GM12878 (cell line): ENCODE measurements at regions not wholly inside any gene's neighbourhood (a gene's known extent, or its start where the extent isn't known, plus 50 kb on each side); places are given as distances from the start of the nearest gene placed in this dataset.
A peak's percentile ranks its signal among the peaks of the same experiment; 100 is the strongest.

ENCODE experiments used
- ATAC-seq: fragments of 200-7000 bp; cut with Tn5 transposase; 3 replicates; pipeline ENCODE4 v1.9.1; 2020; ENCODE audit warnings: mild to moderate bottlenecking, moderate library complexity
- BruUV-seq: library from RNA; stranded (reverse); fragments of 400-500 nt; replicated peaks from 2 replicates; lab custom pipeline; 2021; lab: Mats Ljungman, UMichigan
- CTCF ChIA-PET: fragments of 300-600 bp; sonication (Branson Sonifier 250); formaldehyde crosslinking; extraction: SDS; loops from one replicate; lab custom pipeline; 2021; ENCODE audit warnings: inconsistent platforms; lab: Yijun Ruan, JAX
- POLR2A ChIA-PET: fragments of 350-600 bp; formaldehyde crosslinking; extraction: SDS; loops from one replicate; lab custom pipeline; 2021; ENCODE audit warnings: inconsistent platforms; lab: Charles Lee
- RAD21 ChIA-PET: fragments of 300-600 bp; sonication (Branson Sonifier 250); formaldehyde crosslinking; loops from one replicate; lab custom pipeline; 2023; ENCODE audit warnings: antibody characterized with exemption; ENCODE audit not compliant: unreplicated experiment; lab: Charles Lee
- SMC1A ChIA-PET: fragments of 300-600 bp; sonication (Branson Sonifier 250); formaldehyde crosslinking; loops from one replicate; lab custom pipeline; 2023; ENCODE audit not compliant: unreplicated experiment, uncharacterized antibody; lab: Charles Lee
- DNase-seq: peaks from one replicate; pipeline ENCODE4 v3.0.0-alpha.2; 2011; ENCODE audit warnings: low read depth, low spot score
- FAIRE-seq: peaks from 3 replicates; lab custom pipeline; 2011; peaks lifted over from hg19 to GRCh38; lab: Jason Lieb, UNC
- H2AFZ ChIP-seq: 2 replicates; pipeline ENCODE4 v1.6.0; 2011; ENCODE audit warnings: low read depth, low read length, control low read depth; ENCODE audit not compliant: control insufficient read depth
- H3K27ac ChIP-seq: 2 replicates; pipeline ENCODE4 v1.5.1; 2011; ENCODE audit warnings: control low read depth; ENCODE audit not compliant: control insufficient read depth, insufficient read depth
- H3K27me3 ChIP-seq, 2 experiments: replicated peaks in 1 of 2; 2 replicates each; pipeline versions ENCODE4 v1.6.0 to v1.6.1; 2011; ENCODE audit warnings: low read length in 1 of 2; ENCODE audit not compliant: control insufficient read depth in 2 of 2, insufficient read depth in 2 of 2
- H3K36me3 ChIP-seq, 2 experiments: 2 replicates each; pipeline ENCODE4 v1.5.1; 2011; ENCODE audit warnings: low read length in 1 of 2; ENCODE audit not compliant: control insufficient read depth in 2 of 2, insufficient read depth in 2 of 2
- H3K4me1 ChIP-seq: 2 replicates; pipeline ENCODE4 v1.6.1; 2011; ENCODE audit warnings: mild to moderate bottlenecking, low read length, moderate library complexity, mixed read lengths; ENCODE audit not compliant: control insufficient read depth, insufficient read depth
- H3K4me2 ChIP-seq: 2 replicates; pipeline ENCODE4 v1.6.0; 2011; ENCODE audit warnings: control low read depth; ENCODE audit not compliant: control insufficient read depth, insufficient read depth
- H3K4me3 ChIP-seq: fragments of 200-600 bp; sonication (generic); 2 replicates; pipeline ENCODE4 v1.5.1; 2016
- H3K79me2 ChIP-seq: 2 replicates; pipeline ENCODE4 v1.6.0; 2011; ENCODE audit warnings: low read length; ENCODE audit not compliant: control insufficient read depth, insufficient read depth
- H3K9ac ChIP-seq: 2 replicates; pipeline ENCODE4 v1.8.0; 2011; ENCODE audit warnings: low read length, control low read depth, mixed read lengths; ENCODE audit not compliant: control insufficient read depth, insufficient read depth
- H3K9me3 ChIP-seq: replicated peaks from 3 replicates; pipeline ENCODE4 v1.5.1; 2011; ENCODE audit warnings: mild to moderate bottlenecking, low read length; ENCODE audit not compliant: control insufficient read depth, insufficient read depth
- H4K20me1 ChIP-seq: 2 replicates; pipeline ENCODE4 v1.6.0; 2011; ENCODE audit not compliant: control insufficient read depth, insufficient read depth
- BCL11A ChIP-seq: IDR thresholded peaks from 2 replicates; pipeline ENCODE4 v1.6.1; 2011; ENCODE audit warnings: low read depth, low read length
- FOS ChIP-seq: IDR thresholded peaks from 3 replicates; pipeline ENCODE4 v1.6.1; 2011; ENCODE audit warnings: borderline replicate concordance; ENCODE audit not compliant: insufficient read length; ENCODE audit errors: extremely low read depth
- MEF2B ChIP-seq: fragments of 450-650 bp; IDR thresholded peaks from 2 replicates; pipeline ENCODE4 v1.6.1; 2018; ENCODE audit warnings: mild to moderate bottlenecking, moderate library complexity; ENCODE audit not compliant: partially characterized antibody, poor library complexity, severe bottlenecking
- NFXL1 ChIP-seq: fragments of 450-650 bp; IDR thresholded peaks from 2 replicates; pipeline ENCODE4 v1.6.1; 2017; ENCODE audit warnings: antibody characterized with exemption, mild to moderate bottlenecking, borderline replicate concordance
- NR2C1 ChIP-seq: fragments of 450-650 bp; IDR thresholded peaks from 2 replicates; pipeline ENCODE4 v1.6.1; 2017; ENCODE audit warnings: antibody characterized with exemption, mild to moderate bottlenecking, moderate library complexity
- WGBS: methylation state at CpG from one replicate; pipeline ENCODE4 v1.1.6; 2016; ENCODE audit warnings: low lambda C conversion rate; ENCODE audit not compliant: insufficient replicate concordance, insufficient coverage; ENCODE audit errors: missing lambda C conversion rate; 5-methylcytosine and 5-hydroxymethylcytosine counted together
- in situ Hi-C: fragments of 300-500 bp; cut with MboI; formaldehyde crosslinking; loops from 9 replicates; pipeline ENCODE4 v1.14.3; 2018; ENCODE audit warnings: mixed read lengths
- intact Hi-C: fragments of 100-400 bp; cut with micrococcal nuclease; formaldehyde crosslinking; loops from one replicate; pipeline ENCODE4 v1.14.2; 2022; ENCODE audit not compliant: unreplicated experiment

DNA sequence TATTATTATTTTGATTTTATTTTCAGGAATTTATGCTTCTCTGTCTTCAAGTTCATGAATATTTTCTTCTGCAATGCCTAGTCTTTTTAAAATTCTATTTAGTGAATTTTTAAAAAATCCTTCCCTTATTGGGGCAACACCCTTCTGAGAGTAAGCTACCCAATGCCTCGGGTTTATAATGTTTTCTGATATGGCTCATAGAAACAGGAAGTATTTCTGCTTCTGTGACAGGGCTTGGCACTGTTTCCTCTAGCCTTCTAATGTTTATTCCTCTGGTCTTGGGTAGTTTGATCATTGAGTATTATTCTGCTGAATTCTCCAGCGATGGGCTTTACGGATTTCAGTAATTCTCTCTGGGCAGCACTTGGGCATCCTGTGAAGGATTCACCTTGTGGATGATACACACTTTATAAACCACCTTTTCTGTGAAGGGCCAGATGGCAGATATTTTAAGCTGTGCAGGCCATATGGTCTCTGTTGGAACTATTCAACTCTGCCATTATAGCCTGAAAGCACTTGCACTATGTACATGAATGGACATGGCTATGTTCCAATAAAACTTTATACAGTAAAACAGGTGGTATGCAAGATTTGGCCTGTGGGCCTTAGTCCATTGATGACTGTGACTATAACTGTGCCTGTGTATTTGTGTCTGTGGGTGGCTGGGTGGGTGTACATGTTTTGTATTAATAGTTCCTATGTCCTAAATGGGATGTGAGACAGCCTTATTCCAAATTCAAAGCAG is 95.9 kb upstream of the FAT1 start:
- whole genome bisulfite sequencing, result 43% methylated on average over 3 of the region's 3 CpGs
- H3K4me3 ChIP-seq, result no peak overlapping the region
- in situ Hi-C loops, result no loop called here
- H3K9ac ChIP-seq, result no peak overlapping the region
- no peak for ATAC-seq
- DNase-seq, result no peak
- H3K9me3 ChIP-seq, result no peaks in the 10 kb centered on the region
- CTCF ChIA-PET, result no interaction called here
- no peak overlapping the region for H3K4me2 ChIP-seq
- H3K79me2 ChIP-seq, result no peaks in the 10 kb centered on the region
- H3K27ac ChIP-seq, result no peak overlapping the region
- RAD21 ChIA-PET, result no interaction called here
- intact Hi-C loops, result no loop called here
- H3K36me3 ChIP-seq, result no peaks in the 10 kb centered on the region
- no peaks in the 10 kb centered on the region for H3K4me1 ChIP-seq
- SMC1A ChIA-PET, result interaction anchor here (0.6 kb wide), 1 partner anchor 89 kb away, joined by 3 read pairs; no protein-coding TSS in a partner anchor
- H2AFZ ChIP-seq, result no peak overlapping the region
- POLR2A ChIA-PET, result no interaction called here
- FAIRE-seq, result no peak
- no peak for TF ChIP-seq FOS
- TF ChIP-seq NFXL1, result no peak
- no peaks in the 10 kb centered on the region for H3K27me3 ChIP-seq
- no TSS peak for BruUV-seq
- H4K20me1 ChIP-seq, result no peaks in the 10 kb centered on the region

- BruUV-seq, result no TSS peak
- Histone ChIP-seq H3K27me3 (no peaks in the 10 kb centered on the region), H3K27ac (no peak overlapping the region), H3K4me2 (no peak overlapping the region), H3K4me1 (no peaks in the 10 kb centered on the region), H3K79me2 (no peaks in the 10 kb centered on the region), H3K4me3 (no peak overlapping the region), H2AFZ (no peak overlapping the region), H3K9me3 (no peaks in the 10 kb centered on the region), H3K36me3 (no peaks in the 10 kb centered on the region)
- intact Hi-C loops (no loop called here), in situ Hi-C loops (no loop called here)
- no peak for FAIRE-seq
- RAD21 ChIA-PET, result no interaction called here
- 15% methylated on average over 4 of the region's 4 CpGs for WGBS
- CTCF ChIA-PET, result no interaction called here
- DNase-seq, result no peak
- TF ChIP-seq MEF2B (peak; percentile 16), NR2C1 (no peak), BCL11A (peak; percentile 50; the same call in 1 of the 2 replicates)
- TF ChIP-seq, all 136 proteins: peak for 2
- SMC1A ChIA-PET, result no interaction called here
- H4K20me1 ChIP-seq, result no peaks in the 10 kb centered on the region
- ATAC-seq, result peak; percentile 54
- no peak overlapping the region for H3K9ac ChIP-seq
- POLR2A ChIA-PET, result no interaction called here
Measured at GRCh38 chr4:186820391-186820891, 96.8 kb upstream of the FAT1 start.
